H1 (cell line): ENCODE measurements at regions not wholly inside any gene's neighbourhood (a gene's known extent, or its start where the extent isn't known, plus 50 kb on each side); places are given as distances from the start of the nearest gene placed in this dataset.

Experiments
- CTCF ChIA-PET: fragments of 300-600 bp; sonication (Branson Sonifier 250); formaldehyde crosslinking; loops from one replicate; lab custom pipeline; 2021; ENCODE audit not compliant: partially characterized antibody; lab: Charles Lee
- POLR2A ChIA-PET: fragments of 300-600 bp; sonication (Branson Sonifier 250); formaldehyde crosslinking; loops from one replicate; lab custom pipeline; 2021; ENCODE audit warnings: inconsistent platforms; ENCODE audit not compliant: partially characterized antibody; lab: Charles Lee
- DNase-seq, 2 experiments: peaks; one replicate each; pipeline versions ENCODE4 v3.0.0 to v3.0.0-alpha.2; 2010 to 2022; ENCODE audit warnings: low spot score in 2 of 2, low read depth in 1 of 2, mixed read lengths in 1 of 2
- FAIRE-seq: peaks from 2 replicates; lab custom pipeline; 2011; peaks lifted over from hg19 to GRCh38; lab: Jason Lieb, UNC
- H2AFZ ChIP-seq: 2 replicates; pipeline ENCODE4 v1.8.1; 2012; ENCODE audit warnings: low read length, inconsistent platforms
- H2AK5ac ChIP-seq: 2 replicates; pipeline ENCODE4 v1.6.1; 2013; ENCODE audit warnings: low read depth, low read length
- H2BK120ac ChIP-seq: replicated peaks from 2 replicates; pipeline ENCODE3; 2013; ENCODE audit warnings: low read depth, low read length, inconsistent platforms
- H2BK12ac ChIP-seq: 2 replicates; pipeline ENCODE4 v1.6.1; 2013; ENCODE audit warnings: low read depth, low read length
- H2BK15ac ChIP-seq: 2 replicates; pipeline ENCODE4 v1.6.1; 2013; ENCODE audit warnings: low read length
- H2BK20ac ChIP-seq: 2 replicates; pipeline ENCODE4 v1.6.1; 2013; ENCODE audit warnings: low read length
- H2BK5ac ChIP-seq: 2 replicates; pipeline ENCODE4 v1.6.1; 2013; ENCODE audit warnings: low read depth, low read length
- H3K14ac ChIP-seq: 2 replicates; pipeline ENCODE4 v1.6.1; 2013; ENCODE audit warnings: inconsistent platforms; ENCODE audit not compliant: insufficient read length
- H3K18ac ChIP-seq: 2 replicates; pipeline ENCODE4 v1.6.1; 2013; ENCODE audit warnings: low read length; ENCODE audit errors: extremely low read depth
- H3K23ac ChIP-seq: 2 replicates; pipeline ENCODE4 v1.6.1; 2013; ENCODE audit warnings: inconsistent platforms; ENCODE audit not compliant: insufficient read length
- H3K23me2 ChIP-seq: 2 replicates; pipeline ENCODE4 v1.6.1; 2013; ENCODE audit warnings: low read depth, low read length
- H3K27ac ChIP-seq: 2 replicates; pipeline ENCODE4 v1.6.1; 2011; ENCODE audit warnings: low read depth, low read length, inconsistent platforms
- H3K27me3 ChIP-seq, 4 experiments: replicated peaks in 1 of 4; 1 replicate in 1 of 4; 2 replicates in 3 of 4; pipeline versions ENCODE4 v1.6.1 to v1.8.1; 2011 to 2013; ENCODE audit warnings: low read length in 3 of 4, mild to moderate bottlenecking in 3 of 4, inconsistent platforms in 2 of 4, mixed read lengths in 2 of 4, moderate library complexity in 1 of 4; ENCODE audit not compliant: control insufficient read depth in 3 of 4, insufficient read depth in 3 of 4; ENCODE audit errors: extremely low read depth in 1 of 4
- H3K36me3 ChIP-seq, 4 experiments: 2 replicates each; pipeline versions ENCODE4 v1.6.1 to v1.8.1; 2011 to 2013; ENCODE audit warnings: mild to moderate bottlenecking in 4 of 4, low read length in 3 of 4, moderate library complexity in 2 of 4, control low read depth in 1 of 4, inconsistent platforms in 1 of 4; ENCODE audit not compliant: insufficient read depth in 4 of 4, control insufficient read depth in 2 of 4
- H3K4ac ChIP-seq: replicated peaks from 2 replicates; pipeline ENCODE3; 2013; ENCODE audit warnings: low read length, low read depth, mixed read lengths, inconsistent platforms; ENCODE audit not compliant: insufficient read length
- H3K4me1 ChIP-seq, 4 experiments: replicated peaks in 1 of 4; 1 replicate in 1 of 4; 2 replicates in 3 of 4; pipeline versions ENCODE4 v1.6.1 to v1.8.1; 2011 to 2013; ENCODE audit warnings: low read length in 3 of 4, inconsistent platforms in 2 of 4, mixed read lengths in 1 of 4; ENCODE audit not compliant: insufficient read depth in 4 of 4, control insufficient read depth in 3 of 4
- H3K4me2 ChIP-seq, 2 experiments: 2 replicates each; pipeline versions ENCODE4 v1.6.1 to v1.8.1; 2011 to 2013; ENCODE audit warnings: low read depth in 2 of 2, low read length in 2 of 2, control low read depth in 1 of 2, inconsistent platforms in 1 of 2, mild to moderate bottlenecking in 1 of 2; ENCODE audit not compliant: insufficient read depth in 1 of 2
- H3K4me3 ChIP-seq, 4 experiments: fragments of 200-600, 300-600 bp in 1 of 4; sonication (generic), shearing (Covaris generic), sonication (Bioruptor Twin) in 1 of 4; 2 replicates each; pipeline versions ENCODE4 v1.5.1 to v1.8.1; 2011 to 2016; ENCODE audit warnings: low read length in 4 of 4, low read depth in 3 of 4, control low read depth in 2 of 4, inconsistent platforms in 2 of 4, mild to moderate bottlenecking in 2 of 4, mixed read lengths in 1 of 4, moderate library complexity in 1 of 4; ENCODE audit not compliant: insufficient read depth in 2 of 4; ENCODE audit errors: extremely low read depth in 1 of 4
- H3K56ac ChIP-seq: replicated peaks from 2 replicates; pipeline ENCODE3; 2013; ENCODE audit warnings: low read depth, mild to moderate bottlenecking, mixed read lengths, low read length, inconsistent platforms; ENCODE audit not compliant: insufficient read length
- H3K79me1 ChIP-seq: 2 replicates; pipeline ENCODE4 v1.6.1; 2013; ENCODE audit warnings: low read depth, low read length, control low read depth
- H3K79me2 ChIP-seq, 2 experiments: 2 replicates each; pipeline versions ENCODE4 v1.6.1 to v1.8.1; 2012 to 2013; ENCODE audit warnings: low read length in 2 of 2, mild to moderate bottlenecking in 2 of 2, inconsistent platforms in 1 of 2; ENCODE audit not compliant: insufficient read depth in 2 of 2, control insufficient read depth in 1 of 2
- H3K9ac ChIP-seq, 4 experiments: replicated peaks in 1 of 4; 1 replicate in 1 of 4; 2 replicates in 3 of 4; pipeline versions ENCODE4 v1.6.1 to v1.8.1; 2011 to 2013; ENCODE audit warnings: low read depth in 3 of 4, low read length in 3 of 4, control low read depth in 2 of 4, mild to moderate bottlenecking in 2 of 4, moderate library complexity in 2 of 4, inconsistent platforms in 1 of 4; ENCODE audit errors: extremely low read depth in 1 of 4
- H3K9me3 ChIP-seq, 2 experiments: 2 replicates each; pipeline versions ENCODE4 v1.6.1 to v1.8.1; 2012 to 2013; ENCODE audit warnings: mild to moderate bottlenecking in 2 of 2, moderate library complexity in 2 of 2, control low read depth in 1 of 2, inconsistent platforms in 1 of 2, low read depth in 1 of 2, low read length in 1 of 2, mixed read lengths in 1 of 2; ENCODE audit not compliant: insufficient read depth in 2 of 2
- H4K20me1 ChIP-seq, 2 experiments: replicated peaks in 1 of 2; 2 replicates each; pipeline versions ENCODE3 to v1.8.1; 2011 to 2013; ENCODE audit warnings: inconsistent platforms in 2 of 2, low read length in 2 of 2, mild to moderate bottlenecking in 1 of 2; ENCODE audit not compliant: insufficient read depth in 2 of 2, control insufficient read depth in 1 of 2
- H4K5ac ChIP-seq: 2 replicates; pipeline ENCODE4 v1.6.1; 2013; ENCODE audit warnings: low read length, low read depth, mixed read lengths, inconsistent platforms; ENCODE audit not compliant: insufficient read length
- H4K8ac ChIP-seq: 2 replicates; pipeline ENCODE4 v1.8.0; 2013; ENCODE audit warnings: mild to moderate bottlenecking, moderate library complexity, low read length, inconsistent platforms; ENCODE audit not compliant: insufficient read depth; ENCODE audit errors: extremely low read depth
- H4K91ac ChIP-seq: replicated peaks from 2 replicates; pipeline ENCODE3; 2013; ENCODE audit warnings: low read length, mixed read lengths, inconsistent platforms; ENCODE audit not compliant: insufficient read length
- BRCA1 ChIP-seq: IDR thresholded peaks from 2 replicates; pipeline ENCODE4 v1.6.1; 2012; ENCODE audit warnings: low read depth, low read length, improper control_type of control experiment
- CTBP2 ChIP-seq: IDR thresholded peaks from 2 replicates; pipeline ENCODE4 v1.7.0; 2011; ENCODE audit warnings: borderline replicate concordance, mild to moderate bottlenecking, moderate library complexity, mixed read lengths, low read length; ENCODE audit not compliant: insufficient read depth, insufficient read length
- EGR1 ChIP-seq: IDR thresholded peaks from 2 replicates; pipeline ENCODE4 v1.6.1; 2011; ENCODE audit warnings: low read depth, low read length, borderline replicate concordance
- EP300 ChIP-seq, 2 experiments: IDR thresholded peaks; 1 replicate in 1 of 2; 2 replicates in 1 of 2; pipeline ENCODE4 v1.6.1; 2011 to 2012; ENCODE audit warnings: low read depth in 2 of 2, low read length in 2 of 2, mild to moderate bottlenecking in 2 of 2, borderline replicate concordance in 1 of 2, inconsistent platforms in 1 of 2, moderate library complexity in 1 of 2
- FOSL1 ChIP-seq: IDR thresholded peaks from 2 replicates; pipeline ENCODE4 v1.6.1; 2011; ENCODE audit warnings: mild to moderate bottlenecking, low read depth, low read length, moderate library complexity; ENCODE audit not compliant: insufficient read depth
- GABPA ChIP-seq: IDR thresholded peaks from 2 replicates; pipeline ENCODE4 v1.6.1; 2011; ENCODE audit warnings: mild to moderate bottlenecking, low read length, moderate library complexity, borderline replicate concordance; ENCODE audit not compliant: insufficient read depth
- HDAC2 ChIP-seq, 2 experiments: fragments of 300-600 bp in 1 of 2; sonication (generic) in 1 of 2; IDR thresholded peaks; 2 replicates each; pipeline ENCODE4 v1.6.1; 2011 to 2012; ENCODE audit warnings: low read depth in 2 of 2, low read length in 2 of 2, mild to moderate bottlenecking in 2 of 2, moderate library complexity in 2 of 2, borderline replicate concordance in 1 of 2, inconsistent platforms in 1 of 2
- SIN3A ChIP-seq, 2 experiments: IDR thresholded peaks in 1 of 2; conservative IDR thresholded peaks in 1 of 2; 2 replicates each; pipeline ENCODE4 v1.6.1; 2011 to 2012; ENCODE audit warnings: low read length in 2 of 2, improper control_type of control experiment in 1 of 2, low read depth in 1 of 2, mild to moderate bottlenecking in 1 of 2
- SP1 ChIP-seq: IDR thresholded peaks from 2 replicates; pipeline ENCODE4 v1.6.1; 2011; ENCODE audit warnings: low read depth, low read length
- SRF ChIP-seq: IDR thresholded peaks from 2 replicates; pipeline ENCODE4 v1.6.1; 2011; ENCODE audit warnings: mild to moderate bottlenecking, low read depth, low read length, moderate library complexity
- WGBS, 2 experiments: shearing (Covaris generic) in 1 of 2; methylation state at CpG; one replicate each; pipeline versions ENCODE4 v1.1.6 to v1.1.7; 2013 to 2015; ENCODE audit warnings: low lambda C conversion rate in 2 of 2, mixed read lengths in 2 of 2, inconsistent platforms in 1 of 2, low coverage in 1 of 2, missing lambda C conversion rate in 1 of 2; ENCODE audit not compliant: insufficient replicate concordance in 2 of 2, insufficient coverage in 1 of 2, insufficient read length in 1 of 2; ENCODE audit errors: extremely low coverage in 1 of 2, missing lambda C conversion rate in 1 of 2; 5-methylcytosine and 5-hydroxymethylcytosine counted together

DNA sequence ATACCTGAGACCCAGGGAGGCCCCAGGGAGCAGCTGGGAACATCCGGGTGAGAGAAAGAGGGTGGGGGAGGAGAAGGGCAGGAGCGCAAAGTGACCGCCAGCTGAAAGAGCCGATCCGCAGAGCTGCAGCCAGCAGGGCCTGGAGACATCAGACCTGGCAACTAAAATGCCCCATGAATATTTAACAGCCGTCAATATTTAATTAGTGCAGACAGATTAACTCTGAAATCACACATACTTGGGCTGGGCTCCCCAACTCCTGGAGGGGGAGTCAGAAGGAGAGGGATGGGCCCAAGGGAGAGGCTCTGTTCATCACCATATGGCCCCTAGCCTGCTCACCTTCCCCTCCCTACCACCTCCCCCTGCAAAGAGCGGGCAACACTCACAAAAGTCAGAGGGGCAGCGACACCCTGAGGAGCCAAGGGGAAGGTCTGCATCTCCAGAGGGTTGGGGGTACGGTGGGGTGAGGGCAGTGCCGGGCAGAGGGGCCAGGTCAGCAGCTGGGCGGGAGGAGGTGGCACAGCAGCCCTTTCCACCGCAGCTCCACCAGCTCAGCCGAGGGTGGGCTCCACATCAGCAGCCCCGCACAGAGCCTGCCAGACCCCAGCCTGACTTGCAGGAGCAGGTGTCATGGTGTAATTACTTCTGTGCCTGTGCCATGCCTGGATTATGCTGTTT is 61.9 kb upstream of the CCL1 start:
- no peak overlapping the region; the same call in 1 of the 2 replicates for H2BK20ac ChIP-seq
- no peak overlapping the region for H3K23ac ChIP-seq
- H3K79me1 ChIP-seq, result no peaks in the 10 kb centered on the region
- H3K36me3 ChIP-seq, result no peaks in the 10 kb centered on the region
- H3K4me1 ChIP-seq, result peaks cover 0 to 11% (median 4%) of the 10 kb centered on the region in 4 experiments; a peak in 4 of 7 replicates
- H3K9me3 ChIP-seq, result no peaks in the 10 kb centered on the region
- ChIA-PET CTCF (interaction anchor here (0.6 to 4.3 kb wide), 10 partner anchors 9 to 1765 kb away, joined by 3 to 47 read pairs (median 4); no protein-coding TSS in a partner anchor), POLR2A (interaction anchor here (1.1 kb wide), 1 partner anchor 11 kb away, joined by 4 read pairs; no protein-coding TSS in a partner anchor)
- H3K4ac ChIP-seq, result no peak overlapping the region
- peak overlapping the region; percentile 62 for H4K91ac ChIP-seq
- peak overlapping the region; percentile 24 to 65 (median 35); a peak in 5 of 8 replicates for H3K4me3 ChIP-seq
- 0 out of 2 replicates have a peak overlapping the region, but pooled peaks have one; percentile 55 for H2AFZ ChIP-seq
- no peak overlapping the region for H2BK120ac ChIP-seq
- no peak overlapping the region for H3K27ac ChIP-seq
- no peaks in the 10 kb centered on the region for H4K20me1 ChIP-seq
- DNase-seq (peak in 1 of 2 experiments; percentile 63), FAIRE-seq (no peak)
- peaks cover 12% of the 10 kb centered on the region for H3K23me2 ChIP-seq
- no peaks in the 10 kb centered on the region for H3K79me2 ChIP-seq
- H2BK15ac ChIP-seq, result peak overlapping the region; percentile 95; the same call in 1 of the 2 replicates
- H3K9ac ChIP-seq, result no peak overlapping the region
- H4K8ac ChIP-seq, result peak overlapping the region; percentile 75
- no peak overlapping the region; the same call in 1 of the 2 replicates for H3K18ac ChIP-seq
- 24% methylated on average over 11 of the region's 14 CpGs; no CpG with 5 or more reads in 1 of the 2 experiments for WGBS, 2 experiments
- no peak overlapping the region for H3K56ac ChIP-seq
- no peak overlapping the region for H2AK5ac ChIP-seq
- no peaks in the 10 kb centered on the region; a peak in 1 of 7 replicates for H3K27me3 ChIP-seq
- no peak overlapping the region for H4K5ac ChIP-seq
- H3K4me2 ChIP-seq, result peak overlapping the region; percentile 64 to 80
- H2BK5ac ChIP-seq, result no peak overlapping the region; the same call in 1 of the 2 replicates
- no peak overlapping the region for H3K14ac ChIP-seq
- H2BK12ac ChIP-seq, result peak overlapping the region; percentile 75; the same call in 1 of the 2 replicates
- 0 out of 2 replicates have a peak, but pooled peaks have one; percentile 0 for TF ChIP-seq EGR1
- no peak for TF ChIP-seq SP1
- TF ChIP-seq EP300 (IDR thresholded peaks at IDR 0.05; ENCODE audit: borderline replicate concordance in 1 of 2, low read depth in 2 of 2, low read length in 2 of 2), result no peak
- no peak for TF ChIP-seq BRCA1
- TF ChIP-seq GABPA, result no peak
- no peak for TF ChIP-seq SRF
- no peak for TF ChIP-seq FOSL1
- TF ChIP-seq SIN3A (conservative IDR thresholded peaks at IDR 0.05 in 1 of 2, IDR thresholded peaks at IDR 0.05 in 1 of 2; ENCODE audit: low read depth in 1 of 2, low read length in 2 of 2), result peak in 1 of 2 experiments; percentile 70; a peak in 2 of 4 replicates
- TF ChIP-seq HDAC2 (IDR thresholded peaks at IDR 0.05; ENCODE audit: borderline replicate concordance in 1 of 2, low read depth in 2 of 2, low read length in 2 of 2), result 0 out of 4 replicates have a peak, but pooled peaks of 1 of the 2 experiments have one; percentile 3
- peak; percentile 71 for TF ChIP-seq CTBP2
